Left ventricle myocardium inferior (tissue), 1 donor: ENCODE measurements at regions not wholly inside any gene's neighbourhood (a gene's known extent, or its start where the extent isn't known, plus 50 kb on each side); places are given as distances from the start of the nearest gene placed in this dataset.
A peak's percentile ranks its signal among the peaks of the same experiment; 100 is the strongest.

ENCODE experiments used
- DNase-seq: peaks from one replicate; pipeline ENCODE4 v3.0.0-alpha.2; 2020
- H3K27ac ChIP-seq: fragments of 200-600 bp; replicated peaks from 2 replicates; pipeline ENCODE4 v1.8.0; 2021
- H3K27me3 ChIP-seq: fragments of 200-600 bp; 2 replicates; pipeline ENCODE4 v1.8.0; 2021; ENCODE audit warnings: low read depth
- H3K36me3 ChIP-seq: fragments of 200-600 bp; 2 replicates; pipeline ENCODE4 v1.8.0; 2021
- H3K4me1 ChIP-seq: fragments of 200-600 bp; 2 replicates; pipeline ENCODE4 v1.8.0; 2021
- H3K4me3 ChIP-seq: fragments of 200-600 bp; 2 replicates; pipeline ENCODE4 v1.8.0; 2021; ENCODE audit warnings: mild to moderate bottlenecking, moderate library complexity
- H3K9me3 ChIP-seq: fragments of 200-600 bp; replicated peaks from 2 replicates; pipeline ENCODE4 v1.8.0; 2021
- intact Hi-C: fragments of 100-400 bp; cut with micrococcal nuclease; formaldehyde crosslinking; loops from one replicate; pipeline ENCODE4 v1.11.0; 2022
- TF ChIP-seq, protein P1 (sequence below): fragments of 200-600 bp; IDR thresholded peaks from 2 replicates; pipeline ENCODE4 v1.8.0; 2021; ENCODE audit warnings: antibody characterized with exemption, mild to moderate bottlenecking, borderline replicate concordance
- donor health status: DM: no; HTN: yes; CAD: no; lungs with severe emphysema.

DNA sequence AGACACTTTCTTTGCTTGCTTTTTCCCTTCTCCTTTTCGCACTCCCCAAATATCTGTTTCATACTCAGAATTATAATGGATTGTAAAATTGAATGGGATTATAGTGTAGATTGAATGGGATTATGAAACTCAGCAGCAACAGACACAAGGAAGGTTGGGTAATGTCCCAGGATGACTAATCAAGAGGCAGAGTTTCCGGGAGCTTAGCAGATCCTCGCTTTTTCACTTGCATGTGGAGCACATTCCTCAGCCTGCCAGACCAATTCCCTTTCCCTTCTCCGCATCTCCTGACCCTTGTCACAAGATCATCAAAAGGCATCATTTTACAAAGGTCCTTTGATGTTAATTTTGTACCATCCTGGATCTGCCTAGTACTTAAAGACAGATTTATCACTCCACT, 55.1 kb upstream of the SLC1A1 start:
- H3K4me3 ChIP-seq: no peak overlapping the region
- no peaks in the 10 kb centered on the region for H3K27me3 ChIP-seq
- peaks cover 7% of the 10 kb centered on the region for H3K4me1 ChIP-seq
- H3K9me3 ChIP-seq: peaks cover 16% of the 10 kb centered on the region
- H3K36me3 ChIP-seq: no peaks in the 10 kb centered on the region
- DNase-seq: no peak
- TF ChIP-seq, protein P1, sequence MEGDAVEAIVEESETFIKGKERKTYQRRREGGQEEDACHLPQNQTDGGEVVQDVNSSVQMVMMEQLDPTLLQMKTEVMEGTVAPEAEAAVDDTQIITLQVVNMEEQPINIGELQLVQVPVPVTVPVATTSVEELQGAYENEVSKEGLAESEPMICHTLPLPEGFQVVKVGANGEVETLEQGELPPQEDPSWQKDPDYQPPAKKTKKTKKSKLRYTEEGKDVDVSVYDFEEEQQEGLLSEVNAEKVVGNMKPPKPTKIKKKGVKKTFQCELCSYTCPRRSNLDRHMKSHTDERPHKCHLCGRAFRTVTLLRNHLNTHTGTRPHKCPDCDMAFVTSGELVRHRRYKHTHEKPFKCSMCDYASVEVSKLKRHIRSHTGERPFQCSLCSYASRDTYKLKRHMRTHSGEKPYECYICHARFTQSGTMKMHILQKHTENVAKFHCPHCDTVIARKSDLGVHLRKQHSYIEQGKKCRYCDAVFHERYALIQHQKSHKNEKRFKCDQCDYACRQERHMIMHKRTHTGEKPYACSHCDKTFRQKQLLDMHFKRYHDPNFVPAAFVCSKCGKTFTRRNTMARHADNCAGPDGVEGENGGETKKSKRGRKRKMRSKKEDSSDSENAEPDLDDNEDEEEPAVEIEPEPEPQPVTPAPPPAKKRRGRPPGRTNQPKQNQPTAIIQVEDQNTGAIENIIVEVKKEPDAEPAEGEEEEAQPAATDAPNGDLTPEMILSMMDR: no peak
- H3K27ac ChIP-seq: no peak overlapping the region
- intact Hi-C loops: no loop called here

DNA sequence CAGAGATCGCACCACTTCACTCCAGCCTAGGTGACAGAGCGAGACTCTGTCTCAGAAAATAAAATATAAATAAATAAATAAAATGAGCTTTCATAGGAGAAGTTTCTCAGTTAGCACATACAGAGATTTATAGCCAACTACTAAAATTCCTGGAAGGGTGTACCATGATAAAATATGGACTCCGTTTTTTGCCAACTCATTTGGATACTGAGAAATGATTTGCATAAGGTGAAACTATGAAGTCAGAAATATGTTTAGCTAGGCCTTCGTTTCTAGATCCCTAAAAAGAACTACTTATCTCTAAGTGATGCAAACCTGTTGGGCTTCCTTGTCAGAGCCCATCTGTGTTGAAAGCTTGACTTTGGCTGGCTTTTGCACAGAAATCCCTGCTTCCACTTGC, 56.9 kb upstream of the SLC1A1 start:
- Histone ChIP-seq H3K27ac (no peak overlapping the region), H3K4me1 (peaks cover 9% of the 10 kb centered on the region), H3K9me3 (no peaks in the 10 kb centered on the region), H3K27me3 (no peaks in the 10 kb centered on the region), H3K36me3 (no peaks in the 10 kb centered on the region), H3K4me3 (no peak overlapping the region)
- intact Hi-C loops: no loop called here
- TF ChIP-seq, protein P1: no peak
- no peak for DNase-seq

DNA sequence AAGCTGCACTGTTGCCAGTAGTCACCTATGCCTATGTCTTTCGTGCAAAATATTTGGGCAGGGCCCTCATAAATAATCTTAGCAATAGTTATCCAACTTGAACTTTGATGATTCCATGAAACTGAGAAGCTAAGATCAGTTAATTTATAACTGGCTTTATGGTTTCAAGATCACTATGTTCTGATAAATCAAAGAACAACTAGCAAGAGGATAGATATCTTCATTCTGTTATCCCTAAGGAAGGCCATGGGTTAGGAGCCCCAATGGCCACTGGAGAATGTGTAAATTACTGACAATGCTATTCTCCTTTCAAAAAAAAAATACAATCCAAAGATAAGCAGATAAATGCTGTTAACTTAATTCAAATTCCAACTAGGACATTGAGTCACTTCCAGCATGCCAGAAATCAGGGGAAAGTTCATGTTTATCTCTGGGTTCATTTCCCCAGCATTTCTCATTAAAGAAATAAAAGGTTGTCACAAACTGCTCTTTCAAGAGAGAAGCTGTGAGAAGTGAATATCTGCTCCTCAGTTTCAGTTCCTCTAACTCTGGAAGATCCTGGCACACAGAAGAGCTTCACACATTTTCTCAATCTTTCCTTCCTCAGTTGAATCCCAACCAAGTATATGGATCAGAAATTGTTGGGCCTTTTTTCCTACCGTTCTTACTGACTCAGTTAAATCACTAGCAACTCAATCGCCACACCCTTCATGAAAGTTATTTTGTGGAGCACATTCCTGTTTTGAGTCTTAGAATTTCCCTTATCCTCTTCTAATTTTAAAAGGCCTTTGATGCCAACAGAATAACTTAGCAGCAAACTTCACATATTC, 59.6 kb upstream of the SLC1A1 start:
- DNase-seq: no peak
- peaks cover 9% of the 10 kb centered on the region for H3K4me1 ChIP-seq
- H3K9me3 ChIP-seq: no peaks in the 10 kb centered on the region
- intact Hi-C loops: no loop called here
- TF ChIP-seq, protein P1: no peak
- H3K36me3 ChIP-seq: no peaks in the 10 kb centered on the region
- no peaks in the 10 kb centered on the region for H3K27me3 ChIP-seq
- no peak overlapping the region for H3K4me3 ChIP-seq
- peak overlapping the region; percentile 38 for H3K27ac ChIP-seq

DNA sequence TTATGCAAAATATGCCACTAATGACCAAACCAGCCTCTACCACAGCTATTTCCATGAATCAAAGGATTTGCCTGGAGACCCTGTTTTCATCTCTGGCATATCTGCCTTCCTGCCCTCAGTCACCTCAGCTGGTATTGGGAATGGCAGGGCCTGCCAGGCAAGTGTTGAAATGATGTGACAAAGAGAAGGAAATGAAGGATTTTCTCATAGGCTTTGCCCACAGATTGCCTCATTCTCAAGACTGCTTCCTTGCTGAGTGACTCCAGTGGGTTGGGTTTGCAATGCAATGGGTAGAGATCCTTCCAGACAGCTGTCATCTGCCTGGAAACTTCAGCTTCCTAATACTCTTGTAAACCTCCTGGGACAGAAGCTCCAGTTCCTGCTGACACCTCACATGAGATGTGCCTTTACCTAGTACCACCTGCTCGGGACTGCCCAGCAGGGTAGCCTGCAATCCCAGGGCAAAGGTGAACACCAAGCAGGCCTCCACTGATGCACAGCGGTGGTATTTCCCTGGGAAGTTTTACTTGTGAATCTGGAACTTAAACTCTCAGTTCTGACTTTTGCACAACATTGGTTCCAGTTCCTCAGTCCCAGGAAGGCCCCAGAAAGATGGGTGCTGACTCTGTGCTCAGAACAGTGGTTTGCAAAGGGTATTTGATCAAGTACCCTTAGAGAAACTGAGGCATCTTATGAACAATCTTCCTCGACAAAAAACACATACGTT, 64.8 kb upstream of the SLC1A1 start:
- H3K27ac ChIP-seq: no peak overlapping the region
- H3K36me3 ChIP-seq: no peaks in the 10 kb centered on the region
- peaks cover 5% of the 10 kb centered on the region for H3K4me1 ChIP-seq
- intact Hi-C loops: no loop called here
- no peak overlapping the region for H3K4me3 ChIP-seq
- H3K9me3 ChIP-seq: no peaks in the 10 kb centered on the region
- TF ChIP-seq, protein P1: no peak
- H3K27me3 ChIP-seq: no peaks in the 10 kb centered on the region
- DNase-seq: no peak

DNA sequence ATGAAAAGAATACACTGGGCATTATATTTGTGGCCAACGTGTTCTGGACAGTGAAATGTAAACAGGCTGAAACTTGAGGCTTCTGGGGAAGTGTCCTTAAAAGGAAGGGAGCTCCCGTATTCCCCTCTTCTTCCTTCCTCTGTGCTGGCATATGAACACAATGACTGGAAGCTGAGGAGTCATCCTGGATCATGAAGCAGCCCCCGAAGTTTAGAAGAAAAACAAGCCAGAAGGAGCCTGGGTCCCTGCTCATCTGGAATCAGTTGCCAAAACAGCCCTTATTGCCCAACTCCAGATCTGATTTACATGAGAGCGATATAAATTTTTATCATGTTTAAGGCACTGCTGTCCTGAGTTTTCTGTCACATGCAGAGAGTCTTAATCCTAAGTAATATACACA, 65.4 kb upstream of the SLC1A1 start:
- no peaks in the 10 kb centered on the region for H3K4me1 ChIP-seq
- intact Hi-C loops: no loop called here
- H3K27ac ChIP-seq: no peak overlapping the region
- no peaks in the 10 kb centered on the region for H3K27me3 ChIP-seq
- no peak for DNase-seq
- no peaks in the 10 kb centered on the region for H3K9me3 ChIP-seq
- TF ChIP-seq, protein P1: no peak
- no peaks in the 10 kb centered on the region for H3K36me3 ChIP-seq
- H3K4me3 ChIP-seq: no peak overlapping the region
